GM18951 (cell line): ENCODE measurements at regions not wholly inside any gene's neighbourhood (a gene's known extent, or its start where the extent isn't known, plus 50 kb on each side); places are given as distances from the start of the nearest gene placed in this dataset.

Source experiments
- POLR2A ChIP-seq: IDR thresholded peaks from 4 replicates; pipeline ENCODE4 v1.6.1; 2011; ENCODE audit warnings: mild to moderate bottlenecking; ENCODE audit not compliant: insufficient read length, insufficient read depth; ENCODE audit errors: extremely low read depth
- in situ Hi-C: fragments of 300-500 bp; cut with MboI; formaldehyde crosslinking; loops from one replicate; pipeline ENCODE4 v1.12.0; 2022; ENCODE audit warnings: low sequenced_read_pairs, mixed read lengths, inconsistent platforms; ENCODE audit not compliant: unreplicated experiment

GRCh38 chrX:74251006-74251930 is 52.7 kb upstream of the ZCCHC13 start:
- in situ Hi-C loops: no loop called here
- TF ChIP-seq POLR2A: no peak

- no peak for TF ChIP-seq POLR2A
- in situ Hi-C loops: no loop called here
Measured at GRCh38 chrX:74250574-74250973, 53.4 kb upstream of the ZCCHC13 start.

GRCh38 chrX:74249963-74250362 is 54.0 kb upstream of the ZCCHC13 start:
- in situ Hi-C loops: no loop called here
- TF ChIP-seq POLR2A: no peak

GRCh38 chrX:74248889-74249288 is 55.1 kb upstream of the ZCCHC13 start:
- in situ Hi-C loops: no loop called here
- TF ChIP-seq POLR2A: no peak

GRCh38 chrX:74246524-74246923 is 57.5 kb upstream of the ZCCHC13 start:
- in situ Hi-C loops: no loop called here
- TF ChIP-seq POLR2A: no peak

GRCh38 chrX:74242484-74243138 is 61.4 kb upstream of the ZCCHC13 start:
- in situ Hi-C loops: no loop called here
- no peak for TF ChIP-seq POLR2A

GRCh38 chrX:74242050-74242449 is 61.9 kb upstream of the ZCCHC13 start:
- no peak for TF ChIP-seq POLR2A
- in situ Hi-C loops: no loop called here

- in situ Hi-C loops: no loop called here
- TF ChIP-seq POLR2A: no peak
Measured at GRCh38 chrX:74238771-74239170, 65.2 kb upstream of the ZCCHC13 start.

- no peak for TF ChIP-seq POLR2A
- in situ Hi-C loops: no loop called here
Measured at GRCh38 chrX:74234818-74235217, 69.2 kb upstream of the ZCCHC13 start.

- TF ChIP-seq POLR2A: no peak
- in situ Hi-C loops: no loop called here
Measured at GRCh38 chrX:74232859-74233258, 71.1 kb upstream of the ZCCHC13 start.

GRCh38 chrX:74231625-74232024 is 72.4 kb upstream of the ZCCHC13 start:
- in situ Hi-C loops: no loop called here

GRCh38 chrX:74230094-74230493 is 73.9 kb upstream of the ZCCHC13 start:
- TF ChIP-seq POLR2A: no peak
- in situ Hi-C loops: no loop called here

More at GRCh38 chrX:74231625-74232024, 72.4 kb upstream of the ZCCHC13 start:
- no peak for TF ChIP-seq POLR2A

GRCh38 chrX:74225111-74225510 is 78.9 kb upstream of the ZCCHC13 start:
- no peak for TF ChIP-seq POLR2A
- in situ Hi-C loops: no loop called here

GRCh38 chrX:74220277-74220676 is 83.7 kb upstream of the ZCCHC13 start:
- in situ Hi-C loops: no loop called here
- no peak for TF ChIP-seq POLR2A
